Lung (tissue), 11 donors: ENCODE measurements at regions not wholly inside any gene's neighbourhood (a gene's known extent, or its start where the extent isn't known, plus 50 kb on each side); places are given as distances from the start of the nearest gene placed in this dataset.

ENCODE experiments used
- ATAC-seq: fragments of 200-7000 bp; cut with Tn5 transposase; one replicate; pipeline ENCODE4 v1.9.1; 2020; ENCODE audit warnings: moderate number of reproducible peaks; ENCODE audit not compliant: insufficient read depth, low FRiP score
- DNase-seq, 3 donors: peaks; one replicate each; pipeline ENCODE4 v3.0.0-alpha.2; 2013 to 2017
- H3K27ac ChIP-seq, 2 donors: one replicate each; pipeline ENCODE4 v1.5.1; 2013; ENCODE audit warnings: mild to moderate bottlenecking in 2 of 2, moderate library complexity in 2 of 2, control low read depth in 1 of 2, inconsistent platforms in 1 of 2, low read depth in 1 of 2, low read length in 1 of 2
- H3K27me3 ChIP-seq, 3 donors: one replicate each; pipeline ENCODE4 v1.5.1; 2013; ENCODE audit warnings: low read length in 2 of 3; ENCODE audit not compliant: control insufficient read depth in 3 of 3, insufficient read depth in 3 of 3
- H3K36me3 ChIP-seq, 4 donors: one replicate each; pipeline ENCODE4 v1.5.1; 2013; ENCODE audit warnings: low read length in 4 of 4, mild to moderate bottlenecking in 1 of 4, moderate library complexity in 1 of 4; ENCODE audit not compliant: control insufficient read depth in 4 of 4, insufficient read depth in 4 of 4
- H3K4me1 ChIP-seq, 5 donors: one replicate each; pipeline ENCODE4 v1.5.1; 2013; ENCODE audit warnings: low read length in 5 of 5, mild to moderate bottlenecking in 2 of 5, moderate library complexity in 1 of 5; ENCODE audit not compliant: control insufficient read depth in 5 of 5, insufficient read depth in 5 of 5
- H3K4me3 ChIP-seq: one replicate; pipeline ENCODE4 v1.5.1; 2013; ENCODE audit warnings: mild to moderate bottlenecking, control low read depth, moderate library complexity
- H3K9ac ChIP-seq, 2 donors: one replicate each; pipeline ENCODE4 v1.5.1; 2013; ENCODE audit warnings: low read length in 2 of 2, control low read depth in 1 of 2; ENCODE audit not compliant: insufficient read depth in 1 of 2
- H3K9me3 ChIP-seq, 4 donors: one replicate each; pipeline ENCODE4 v1.5.1; 2013; ENCODE audit warnings: low read length in 3 of 4, mild to moderate bottlenecking in 1 of 4, moderate library complexity in 1 of 4; ENCODE audit not compliant: control insufficient read depth in 4 of 4, insufficient read depth in 3 of 4
- WGBS, 2 donors: extraction: QIAGEN DNeasy Blood & Tissue Kit; methylation state at CpG; one replicate each; pipeline ENCODE4 v1.1.7; 2013; 5-methylcytosine and 5-hydroxymethylcytosine counted together
- TF ChIP-seq, protein P1 (sequence below): IDR thresholded peaks from 2 replicates; pipeline ENCODE4 v1.5.1; 2012; ENCODE audit warnings: mild to moderate bottlenecking; ENCODE audit errors: control extremely low read depth, extremely low read depth
- donor health status: control.
- donor health status: control.
- donor health status: Bipolar disorder and iron deficiency.
- donor health status: healthy.
- donor health status: DM: yes; HTN: yes; CAD: no.

DNA sequence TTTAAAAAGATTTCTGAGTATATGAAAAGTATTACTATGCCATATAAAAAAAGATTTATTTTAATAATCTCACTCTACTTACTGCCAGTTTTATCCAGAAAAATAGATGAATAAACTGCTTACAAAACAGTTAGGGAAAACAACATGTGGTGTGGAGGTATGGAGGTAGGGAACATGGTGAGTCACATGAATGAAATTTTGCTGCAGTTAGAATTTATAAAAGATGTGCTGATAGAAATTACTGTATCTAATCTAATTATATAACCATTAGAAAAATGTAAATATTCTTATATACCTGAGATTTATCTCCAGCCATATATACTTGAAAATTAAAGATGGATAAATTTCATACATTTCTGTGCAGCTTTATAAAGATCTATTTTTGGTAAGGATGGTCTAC is 184.0 kb upstream of the ANK2 start:
- Histone ChIP-seq H3K4me1 (no peaks in the 10 kb centered on the region), H3K9ac (no peak overlapping the region), H3K27ac (no peak overlapping the region), H3K27me3 (no peaks in the 10 kb centered on the region), H3K4me3 (no peak overlapping the region), H3K36me3 (no peaks in the 10 kb centered on the region), H3K9me3 (no peaks in the 10 kb centered on the region)
- no peak for ATAC-seq
- no peak for DNase-seq
- TF ChIP-seq, protein P1, sequence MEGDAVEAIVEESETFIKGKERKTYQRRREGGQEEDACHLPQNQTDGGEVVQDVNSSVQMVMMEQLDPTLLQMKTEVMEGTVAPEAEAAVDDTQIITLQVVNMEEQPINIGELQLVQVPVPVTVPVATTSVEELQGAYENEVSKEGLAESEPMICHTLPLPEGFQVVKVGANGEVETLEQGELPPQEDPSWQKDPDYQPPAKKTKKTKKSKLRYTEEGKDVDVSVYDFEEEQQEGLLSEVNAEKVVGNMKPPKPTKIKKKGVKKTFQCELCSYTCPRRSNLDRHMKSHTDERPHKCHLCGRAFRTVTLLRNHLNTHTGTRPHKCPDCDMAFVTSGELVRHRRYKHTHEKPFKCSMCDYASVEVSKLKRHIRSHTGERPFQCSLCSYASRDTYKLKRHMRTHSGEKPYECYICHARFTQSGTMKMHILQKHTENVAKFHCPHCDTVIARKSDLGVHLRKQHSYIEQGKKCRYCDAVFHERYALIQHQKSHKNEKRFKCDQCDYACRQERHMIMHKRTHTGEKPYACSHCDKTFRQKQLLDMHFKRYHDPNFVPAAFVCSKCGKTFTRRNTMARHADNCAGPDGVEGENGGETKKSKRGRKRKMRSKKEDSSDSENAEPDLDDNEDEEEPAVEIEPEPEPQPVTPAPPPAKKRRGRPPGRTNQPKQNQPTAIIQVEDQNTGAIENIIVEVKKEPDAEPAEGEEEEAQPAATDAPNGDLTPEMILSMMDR = no peak

- Histone ChIP-seq H3K9ac (no peak overlapping the region), H3K36me3 (no peaks in the 10 kb centered on the region), H3K4me1 (no peaks in the 10 kb centered on the region), H3K27ac (no peak overlapping the region), H3K9me3 (no peaks in the 10 kb centered on the region), H3K27me3 (no peaks in the 10 kb centered on the region), H3K4me3 (no peak overlapping the region)
- no peak for ATAC-seq
- TF ChIP-seq, protein P1 = no peak
- no peak for DNase-seq
- 63 to 78% methylated on average over 2 of the region's 2 CpGs for WGBS, 2 donors
Observed at GRCh38 chr4:112876316-112876715, 173.1 kb upstream of the ANK2 start.

DNA sequence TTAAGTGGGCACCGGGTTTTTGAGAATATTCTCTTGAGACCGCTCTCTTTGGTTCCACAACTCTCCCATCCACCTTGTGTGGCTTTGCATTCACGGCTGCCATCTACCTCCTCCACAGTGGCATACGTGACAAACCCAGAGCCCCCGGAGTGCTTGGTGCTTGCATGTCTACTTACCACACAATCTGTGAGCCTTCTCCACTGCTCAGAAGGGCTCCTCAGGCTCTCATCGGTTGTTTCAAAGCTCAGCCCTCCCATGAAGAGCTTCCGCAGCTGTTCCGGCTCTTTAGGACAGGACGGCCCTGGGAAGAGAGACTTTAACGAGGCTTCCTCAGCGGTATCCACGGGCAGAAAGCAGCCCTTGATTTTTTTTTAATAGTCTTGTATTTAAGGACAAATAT is 167.6 kb upstream of the ANK2 start:
- no peak overlapping the region for H3K27ac ChIP-seq
- peaks cover 0 to 4% (median 0%) of the 10 kb centered on the region in 5 donors for H3K4me1 ChIP-seq
- no peak overlapping the region for H3K4me3 ChIP-seq
- no peak for ATAC-seq
- H3K9ac ChIP-seq = no peak overlapping the region
- H3K27me3 ChIP-seq = no peaks in the 10 kb centered on the region
- H3K9me3 ChIP-seq = no peaks in the 10 kb centered on the region
- TF ChIP-seq, protein P1 = no peak
- peak; percentile 15 to 48 (median 34) for DNase-seq
- H3K36me3 ChIP-seq = no peaks in the 10 kb centered on the region
- WGBS, 2 donors = 59 to 71% methylated on average over 12 of the region's 12 CpGs

- Histone ChIP-seq H3K9me3 (no peaks in the 10 kb centered on the region), H3K4me3 (no peak overlapping the region), H3K27me3 (no peaks in the 10 kb centered on the region), H3K9ac (no peak overlapping the region), H3K27ac (no peak overlapping the region), H3K4me1 (peaks cover 0 to 4% (median 0%) of the 10 kb centered on the region in 5 donors), H3K36me3 (no peaks in the 10 kb centered on the region)
- TF ChIP-seq, protein P1 = no peak
- DNase-seq (no peak), ATAC-seq (no peak)
- 64 to 84% methylated on average over 4 of the region's 4 CpGs for WGBS, 2 donors
Observed at GRCh38 chr4:112882286-112882685, 167.2 kb upstream of the ANK2 start.
